GM12878 (cell line): ENCODE measurements at regions not wholly inside any gene's neighbourhood (a gene's known extent, or its start where the extent isn't known, plus 50 kb on each side); places are given as distances from the start of the nearest gene placed in this dataset.

Experiments
- CHD1 ChIP-seq: IDR thresholded peaks from 2 replicates; pipeline ENCODE4 v1.6.1; 2012; ENCODE audit warnings: low read depth, low read length, improper control_type of control experiment
- CUX1 ChIP-seq: IDR thresholded peaks from 2 replicates; pipeline ENCODE4 v1.6.1; 2012; ENCODE audit warnings: improper control_type of control experiment, low read depth, low read length; ENCODE audit not compliant: insufficient replicate concordance
- EZH2 ChIP-seq: IDR thresholded peaks from 2 replicates; pipeline ENCODE4 v1.6.1; 2012; ENCODE audit warnings: low read depth, mild to moderate bottlenecking, control low read depth, inconsistent platforms, low read length, borderline replicate concordance; ENCODE audit not compliant: control insufficient read depth
- IKZF2 ChIP-seq, 2 experiments: fragments of 450-650 bp; IDR thresholded peaks; 2 replicates each; pipeline ENCODE4 v1.6.1; 2017; ENCODE audit warnings: mild to moderate bottlenecking in 2 of 2, moderate library complexity in 2 of 2
- STAT3 ChIP-seq: IDR thresholded peaks from 2 replicates; pipeline ENCODE4 v1.6.1; 2011; ENCODE audit warnings: low read depth, low read length, improper control_type of control experiment
- YY1 ChIP-seq: IDR thresholded peaks from 2 replicates; pipeline ENCODE4 v1.6.1; 2011; ENCODE audit warnings: low read depth, mild to moderate bottlenecking, low read length
- ZNF687 ChIP-seq: fragments of 450-650 bp; IDR thresholded peaks from 2 replicates; pipeline ENCODE4 v1.6.1; 2017; ENCODE audit warnings: mild to moderate bottlenecking, moderate library complexity

GRCh38 chr9:1948541-1948940, 66.6 kb upstream of the SMARCA2 start (continued):
- no peak for TF ChIP-seq CUX1
- TF ChIP-seq IKZF2 (IDR thresholded peaks at IDR 0.05): no peak
- TF ChIP-seq YY1: no peak
- TF ChIP-seq STAT3: no peak
- TF ChIP-seq EZH2: no peak
- no peak for TF ChIP-seq CHD1
- no peak for TF ChIP-seq ZNF687
